Upper lobe of left lung (tissue), 4 donors: ENCODE measurements at regions not wholly inside any gene's neighbourhood (a gene's known extent, or its start where the extent isn't known, plus 50 kb on each side); places are given as distances from the start of the nearest gene placed in this dataset.

Source experiments
- POLR2A ChIP-seq, 4 donors: fragments of 450-650 bp; IDR thresholded peaks; one replicate each; pipeline ENCODE4 v1.5.1; 2016 to 2017; ENCODE audit warnings: antibody characterized with exemption in 4 of 4, mild to moderate bottlenecking in 2 of 4
- POLR2AphosphoS5 ChIP-seq, 2 donors: sonication (generic); formaldehyde crosslinking; IDR thresholded peaks; one replicate each; pipeline ENCODE4 v1.5.1; 2017; ENCODE audit warnings: antibody characterized with exemption in 2 of 2
- TF ChIP-seq, protein P1 (sequence below), 6 experiments: fragments of 450-650 bp in 4 of 6; fragments of 200-600 bp in 2 of 6; sonication (generic) in 2 of 6; IDR thresholded peaks; one replicate each; pipeline ENCODE4 v1.5.1; 2016 to 2019; ENCODE audit warnings: antibody characterized with exemption in 6 of 6

DNA sequence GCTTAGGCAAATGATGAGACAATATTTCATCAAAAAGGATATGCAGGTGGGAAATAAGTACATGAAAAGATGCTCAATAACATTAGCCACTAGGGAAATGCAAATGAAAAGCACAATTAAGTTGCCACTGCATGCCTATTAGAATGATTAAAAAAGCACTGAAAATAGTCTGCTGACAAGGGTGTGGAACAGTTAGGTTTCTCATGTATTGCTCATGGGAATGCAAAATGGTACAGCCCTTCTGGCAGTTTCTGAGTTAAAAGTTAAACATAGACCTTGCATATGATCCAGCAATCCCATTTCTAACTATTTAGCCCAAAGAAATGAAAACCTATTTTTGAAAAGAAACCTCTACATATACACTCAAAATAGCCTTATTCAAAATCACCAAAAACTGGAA lies 393.0 kb downstream of the BMP4 start:
- no peak for TF ChIP-seq POLR2AphosphoS5 (IDR thresholded peaks at IDR 0.05)
- TF ChIP-seq, protein P1, sequence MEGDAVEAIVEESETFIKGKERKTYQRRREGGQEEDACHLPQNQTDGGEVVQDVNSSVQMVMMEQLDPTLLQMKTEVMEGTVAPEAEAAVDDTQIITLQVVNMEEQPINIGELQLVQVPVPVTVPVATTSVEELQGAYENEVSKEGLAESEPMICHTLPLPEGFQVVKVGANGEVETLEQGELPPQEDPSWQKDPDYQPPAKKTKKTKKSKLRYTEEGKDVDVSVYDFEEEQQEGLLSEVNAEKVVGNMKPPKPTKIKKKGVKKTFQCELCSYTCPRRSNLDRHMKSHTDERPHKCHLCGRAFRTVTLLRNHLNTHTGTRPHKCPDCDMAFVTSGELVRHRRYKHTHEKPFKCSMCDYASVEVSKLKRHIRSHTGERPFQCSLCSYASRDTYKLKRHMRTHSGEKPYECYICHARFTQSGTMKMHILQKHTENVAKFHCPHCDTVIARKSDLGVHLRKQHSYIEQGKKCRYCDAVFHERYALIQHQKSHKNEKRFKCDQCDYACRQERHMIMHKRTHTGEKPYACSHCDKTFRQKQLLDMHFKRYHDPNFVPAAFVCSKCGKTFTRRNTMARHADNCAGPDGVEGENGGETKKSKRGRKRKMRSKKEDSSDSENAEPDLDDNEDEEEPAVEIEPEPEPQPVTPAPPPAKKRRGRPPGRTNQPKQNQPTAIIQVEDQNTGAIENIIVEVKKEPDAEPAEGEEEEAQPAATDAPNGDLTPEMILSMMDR (IDR thresholded peaks at IDR 0.05) = no peak
- no peak for TF ChIP-seq POLR2A (IDR thresholded peaks at IDR 0.05)
